ENCODE measurements at regions not wholly inside any gene's neighbourhood (a gene's known extent, or its start where the extent isn't known, plus 50 kb on each side); places are given as distances from the start of the nearest gene placed in this dataset.

- no peaks in the 10 kb centered on the region for H3K27me3 ChIP-seq (ENCODE audit: control insufficient read depth, insufficient read depth, low read length)
- peak overlapping the region; percentile 56; the same call in 1 of the 2 replicates for H3K4me3 ChIP-seq (ENCODE audit: low read depth, low read length)
- H3K9ac ChIP-seq (ENCODE audit: low read length), result peak overlapping the region; percentile 36
- peaks cover 8% of the 10 kb centered on the region for H3K9me3 ChIP-seq (ENCODE audit: control insufficient read depth, insufficient read depth, low read depth, low read length)
- no peak overlapping the region; the same call in 1 of the 2 replicates for H3K27ac ChIP-seq (ENCODE audit: low read depth, low read length)
- H3K4me1 ChIP-seq (ENCODE audit: control insufficient read depth, insufficient read depth, low read length), result peaks cover 22% of the 10 kb centered on the region
- no peaks in the 10 kb centered on the region; the same call in 1 of the 2 replicates for H3K36me3 ChIP-seq (ENCODE audit: control insufficient read depth, insufficient read depth, low read length)
These were observed 93.8 kb downstream of the LITAF start for GRCh38 chr16:11492808-11493530.

GRCh38 chr16:11493531-11493929, 93.2 kb downstream of the LITAF start:
- peaks cover 23% of the 10 kb centered on the region for H3K4me1 ChIP-seq (ENCODE audit: control insufficient read depth, insufficient read depth, low read length)
- peak overlapping the region; percentile 36 for H3K9ac ChIP-seq (ENCODE audit: low read length)
- H3K36me3 ChIP-seq (ENCODE audit: control insufficient read depth, insufficient read depth, low read length), result no peaks in the 10 kb centered on the region; the same call in 1 of the 2 replicates
- H3K27ac ChIP-seq (ENCODE audit: low read depth, low read length), result no peak overlapping the region; the same call in 1 of the 2 replicates
- H3K9me3 ChIP-seq (ENCODE audit: control insufficient read depth, insufficient read depth, low read depth, low read length), result peaks cover 8% of the 10 kb centered on the region
- no peaks in the 10 kb centered on the region for H3K27me3 ChIP-seq (ENCODE audit: control insufficient read depth, insufficient read depth, low read length)
- H3K4me3 ChIP-seq (ENCODE audit: low read depth, low read length), result peak overlapping the region; percentile 56; the same call in 1 of the 2 replicates

- no peak overlapping the region for H3K9ac ChIP-seq (ENCODE audit: low read length)
- no peaks in the 10 kb centered on the region for H3K27me3 ChIP-seq (ENCODE audit: control insufficient read depth, insufficient read depth, low read length)
- peaks cover 23% of the 10 kb centered on the region for H3K4me1 ChIP-seq (ENCODE audit: control insufficient read depth, insufficient read depth, low read length)
- no peaks in the 10 kb centered on the region for H3K36me3 ChIP-seq (ENCODE audit: control insufficient read depth, insufficient read depth, low read length)
- H3K9me3 ChIP-seq (ENCODE audit: control insufficient read depth, insufficient read depth, low read depth, low read length), result peaks cover 8% of the 10 kb centered on the region
- H3K4me3 ChIP-seq (ENCODE audit: low read depth, low read length), result no peak overlapping the region
- no peak overlapping the region for H3K27ac ChIP-seq (ENCODE audit: low read depth, low read length)
These were observed 92.7 kb downstream of the LITAF start for GRCh38 chr16:11494029-11494428.

- Histone ChIP-seq H3K4me3 (ENCODE audit: low read depth, low read length) (no peak overlapping the region), H3K9me3 (ENCODE audit: control insufficient read depth, insufficient read depth, low read depth, low read length) (peaks cover 8% of the 10 kb centered on the region), H3K27me3 (ENCODE audit: control insufficient read depth, insufficient read depth, low read length) (no peaks in the 10 kb centered on the region), H3K4me1 (ENCODE audit: control insufficient read depth, insufficient read depth, low read length) (peaks cover 23% of the 10 kb centered on the region), H3K36me3 (ENCODE audit: control insufficient read depth, insufficient read depth, low read length) (no peaks in the 10 kb centered on the region), H3K9ac (ENCODE audit: low read length) (peak overlapping the region; percentile 26), H3K27ac (ENCODE audit: low read depth, low read length) (no peak overlapping the region)
These were observed 92.3 kb downstream of the LITAF start for GRCh38 chr16:11494433-11494832.

DNA sequence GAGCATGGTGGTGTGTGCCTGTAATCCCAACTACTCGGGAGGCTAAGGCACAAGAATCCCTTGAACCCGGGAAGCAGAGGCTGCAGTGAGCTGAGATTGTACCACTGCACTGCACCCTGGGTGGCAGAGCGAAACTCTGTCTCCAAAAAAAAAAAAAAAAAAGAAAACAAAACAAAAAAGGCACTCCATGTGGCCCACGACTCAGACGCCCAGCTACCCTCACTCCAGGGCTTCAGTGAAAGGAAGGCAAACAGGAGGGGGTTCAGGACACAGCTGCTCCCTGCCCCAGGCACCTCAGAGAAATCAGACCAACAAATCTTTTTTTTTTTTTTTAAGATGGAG, 91.7 kb downstream of the LITAF start:
- H3K36me3 ChIP-seq (ENCODE audit: control insufficient read depth, insufficient read depth, low read length), result no peaks in the 10 kb centered on the region
- peaks cover 8% of the 10 kb centered on the region for H3K9me3 ChIP-seq (ENCODE audit: control insufficient read depth, insufficient read depth, low read depth, low read length)
- peaks cover 23% of the 10 kb centered on the region for H3K4me1 ChIP-seq (ENCODE audit: control insufficient read depth, insufficient read depth, low read length)
- H3K4me3 ChIP-seq (ENCODE audit: low read depth, low read length), result no peak overlapping the region
- H3K9ac ChIP-seq (ENCODE audit: low read length), result no peak overlapping the region
- H3K27ac ChIP-seq (ENCODE audit: low read depth, low read length), result 0 out of 2 replicates have a peak overlapping the region, but pooled peaks have one; percentile 19
- no peaks in the 10 kb centered on the region for H3K27me3 ChIP-seq (ENCODE audit: control insufficient read depth, insufficient read depth, low read length)
